IPS-15b (cell line): ENCODE measurements at regions not wholly inside any gene's neighbourhood (a gene's known extent, or its start where the extent isn't known, plus 50 kb on each side); places are given as distances from the start of the nearest gene placed in this dataset.

Experiments used
- H3K27me3 ChIP-seq: one replicate; pipeline ENCODE4 v1.6.1; 2013; ENCODE audit warnings: low read length; ENCODE audit not compliant: control insufficient read depth, insufficient read depth
- H3K36me3 ChIP-seq: one replicate; pipeline ENCODE4 v1.6.1; 2013; ENCODE audit warnings: low read length; ENCODE audit not compliant: control insufficient read depth, insufficient read depth
- H3K4me1 ChIP-seq: one replicate; pipeline ENCODE4 v1.6.1; 2013; ENCODE audit warnings: mild to moderate bottlenecking, low read length; ENCODE audit not compliant: control insufficient read depth, insufficient read depth
- H3K4me3 ChIP-seq: one replicate; pipeline ENCODE4 v1.5.1; 2013; ENCODE audit warnings: low read depth, low read length
- H3K9ac ChIP-seq: one replicate; pipeline ENCODE4 v1.6.1; 2013; ENCODE audit warnings: low read depth, mild to moderate bottlenecking, low read length
- H3K9me3 ChIP-seq: one replicate; pipeline ENCODE4 v1.6.1; 2013; ENCODE audit warnings: mild to moderate bottlenecking, low read length; ENCODE audit not compliant: control insufficient read depth, insufficient read depth

GRCh38 chr18:78305789-78306188 lies 673.8 kb upstream of the SALL3 start:
- Histone ChIP-seq H3K9me3 (no peaks in the 10 kb centered on the region), H3K36me3 (no peaks in the 10 kb centered on the region), H3K9ac (no peak overlapping the region), H3K4me1 (no peaks in the 10 kb centered on the region), H3K27me3 (no peaks in the 10 kb centered on the region), H3K4me3 (no peak overlapping the region)

GRCh38 chr18:78309307-78309706 lies 670.3 kb upstream of the SALL3 start:
- Histone ChIP-seq H3K36me3 (no peaks in the 10 kb centered on the region), H3K9me3 (no peaks in the 10 kb centered on the region), H3K27me3 (no peaks in the 10 kb centered on the region), H3K9ac (no peak overlapping the region), H3K4me3 (no peak overlapping the region), H3K4me1 (no peaks in the 10 kb centered on the region)

- Histone ChIP-seq H3K9me3 (no peaks in the 10 kb centered on the region), H3K9ac (no peak overlapping the region), H3K36me3 (no peaks in the 10 kb centered on the region), H3K4me1 (no peaks in the 10 kb centered on the region), H3K4me3 (no peak overlapping the region), H3K27me3 (no peaks in the 10 kb centered on the region)
These were observed 669.7 kb upstream of the SALL3 start for GRCh38 chr18:78309924-78310323.

GRCh38 chr18:78319264-78319663 lies 660.4 kb upstream of the SALL3 start:
- Histone ChIP-seq H3K27me3 (no peaks in the 10 kb centered on the region), H3K4me3 (no peak overlapping the region), H3K9me3 (no peaks in the 10 kb centered on the region), H3K36me3 (no peaks in the 10 kb centered on the region), H3K9ac (no peak overlapping the region), H3K4me1 (no peaks in the 10 kb centered on the region)

GRCh38 chr18:78319961-78320360 lies 659.7 kb upstream of the SALL3 start:
- Histone ChIP-seq H3K9me3 (no peaks in the 10 kb centered on the region), H3K9ac (no peak overlapping the region), H3K36me3 (no peaks in the 10 kb centered on the region), H3K27me3 (no peaks in the 10 kb centered on the region), H3K4me1 (no peaks in the 10 kb centered on the region), H3K4me3 (no peak overlapping the region)

GRCh38 chr18:78321402-78321801 lies 658.2 kb upstream of the SALL3 start:
- no peaks in the 10 kb centered on the region for H3K36me3 ChIP-seq
- H3K4me1 ChIP-seq = no peaks in the 10 kb centered on the region
- H3K9me3 ChIP-seq = no peaks in the 10 kb centered on the region
- H3K4me3 ChIP-seq = no peak overlapping the region
- H3K27me3 ChIP-seq = no peaks in the 10 kb centered on the region
- no peak overlapping the region for H3K9ac ChIP-seq

GRCh38 chr18:78323453-78324197 lies 656.0 kb upstream of the SALL3 start:
- Histone ChIP-seq H3K36me3 (no peaks in the 10 kb centered on the region), H3K9ac (no peak overlapping the region), H3K27me3 (no peaks in the 10 kb centered on the region), H3K4me1 (no peaks in the 10 kb centered on the region), H3K4me3 (no peak overlapping the region), H3K9me3 (no peaks in the 10 kb centered on the region)

GRCh38 chr18:78327643-78328042 lies 652.0 kb upstream of the SALL3 start:
- H3K36me3 ChIP-seq = no peaks in the 10 kb centered on the region

GRCh38 chr18:78330766-78331165 lies 648.9 kb upstream of the SALL3 start:
- no peaks in the 10 kb centered on the region for H3K4me1 ChIP-seq
- no peak overlapping the region for H3K4me3 ChIP-seq
- no peaks in the 10 kb centered on the region for H3K27me3 ChIP-seq
- H3K9ac ChIP-seq = no peak overlapping the region
- no peaks in the 10 kb centered on the region for H3K9me3 ChIP-seq
- no peaks in the 10 kb centered on the region for H3K36me3 ChIP-seq

More at GRCh38 chr18:78327643-78328042, 652.0 kb upstream of the SALL3 start:
- no peaks in the 10 kb centered on the region for H3K27me3 ChIP-seq
- no peak overlapping the region for H3K9ac ChIP-seq
- no peaks in the 10 kb centered on the region for H3K9me3 ChIP-seq
- no peaks in the 10 kb centered on the region for H3K4me1 ChIP-seq
- H3K4me3 ChIP-seq = no peak overlapping the region

- no peaks in the 10 kb centered on the region for H3K27me3 ChIP-seq
- H3K4me1 ChIP-seq = no peaks in the 10 kb centered on the region
- H3K4me3 ChIP-seq = no peak overlapping the region
- no peaks in the 10 kb centered on the region for H3K36me3 ChIP-seq
- no peaks in the 10 kb centered on the region for H3K9me3 ChIP-seq
- H3K9ac ChIP-seq = no peak overlapping the region
These were observed 626.7 kb upstream of the SALL3 start for GRCh38 chr18:78352910-78353309.

GRCh38 chr18:78362198-78362597 lies 617.4 kb upstream of the SALL3 start:
- H3K4me3 ChIP-seq = no peak overlapping the region
- H3K27me3 ChIP-seq = no peaks in the 10 kb centered on the region
- no peaks in the 10 kb centered on the region for H3K9me3 ChIP-seq
- H3K36me3 ChIP-seq = no peaks in the 10 kb centered on the region
- no peaks in the 10 kb centered on the region for H3K4me1 ChIP-seq
- no peak overlapping the region for H3K9ac ChIP-seq

GRCh38 chr18:78363556-78364387 lies 615.8 kb upstream of the SALL3 start:
- H3K27me3 ChIP-seq = no peaks in the 10 kb centered on the region
- H3K4me3 ChIP-seq = no peak overlapping the region
- no peaks in the 10 kb centered on the region for H3K36me3 ChIP-seq
- H3K4me1 ChIP-seq = no peaks in the 10 kb centered on the region
- no peaks in the 10 kb centered on the region for H3K9me3 ChIP-seq
- no peak overlapping the region for H3K9ac ChIP-seq
